Mesendoderm (in vitro differentiated cells): ENCODE measurements at regions not wholly inside any gene's neighbourhood (a gene's known extent, or its start where the extent isn't known, plus 50 kb on each side); places are given as distances from the start of the nearest gene placed in this dataset.
A peak's percentile ranks its signal among the peaks of the same experiment; 100 is the strongest.
"Not testable (repeated sequence)": the region's sequence is repeated elsewhere in the genome, so short reads cannot be mapped to it uniquely, and the experiment has no call there.

Experiments
- DNase-seq: peaks from one replicate; pipeline ENCODE4 v3.0.0; 2013
- H2AK5ac ChIP-seq: 2 replicates; pipeline ENCODE4 v1.6.1; 2013; ENCODE audit warnings: low read length, inconsistent platforms
- H2BK120ac ChIP-seq: 2 replicates; pipeline ENCODE4 v1.6.1; 2013; ENCODE audit warnings: low read depth, mild to moderate bottlenecking, low read length, moderate library complexity, mixed read lengths
- H2BK15ac ChIP-seq: replicated peaks from 2 replicates; pipeline ENCODE4 v1.6.1; 2013; ENCODE audit warnings: low read depth, mild to moderate bottlenecking, moderate library complexity
- H2BK5ac ChIP-seq: 2 replicates; pipeline ENCODE4 v1.6.1; 2013; ENCODE audit warnings: low read length, inconsistent platforms
- H3K18ac ChIP-seq: 2 replicates; pipeline ENCODE4 v1.6.1; 2013; ENCODE audit warnings: mild to moderate bottlenecking, low read length, mixed read lengths
- H3K23ac ChIP-seq: one replicate; pipeline ENCODE4 v1.6.1; 2013; ENCODE audit warnings: low read length
- H3K27ac ChIP-seq: 2 replicates; pipeline ENCODE4 v1.5.1; 2013; ENCODE audit warnings: low read depth, mild to moderate bottlenecking, inconsistent platforms, low read length, moderate library complexity
- H3K27me3 ChIP-seq: 2 replicates; pipeline ENCODE4 v1.6.1; 2013; ENCODE audit warnings: low read length, control low read depth, mild to moderate bottlenecking, inconsistent platforms; ENCODE audit not compliant: insufficient read depth, poor library complexity
- H3K36me3 ChIP-seq: 2 replicates; pipeline ENCODE4 v1.6.1; 2013; ENCODE audit warnings: low read length, inconsistent platforms; ENCODE audit not compliant: control insufficient read depth, insufficient read depth
- H3K4ac ChIP-seq: one replicate; pipeline ENCODE4 v1.6.1; 2013; ENCODE audit warnings: low read depth, mild to moderate bottlenecking, low read length, moderate library complexity
- H3K4me1 ChIP-seq: 2 replicates; pipeline ENCODE4 v1.6.1; 2013; ENCODE audit warnings: low read depth, low read length, inconsistent platforms; ENCODE audit not compliant: control insufficient read depth
- H3K4me2 ChIP-seq: 2 replicates; pipeline ENCODE4 v1.6.1; 2013; ENCODE audit warnings: low read length
- H3K4me3 ChIP-seq: 2 replicates; pipeline ENCODE4 v1.5.1; 2013; ENCODE audit warnings: mild to moderate bottlenecking, low read length
- H3K56ac ChIP-seq: one replicate; pipeline ENCODE4 v1.6.1; 2013; ENCODE audit warnings: low read length
- H3K79me1 ChIP-seq: 2 replicates; pipeline ENCODE4 v1.6.1; 2013; ENCODE audit warnings: low read length, inconsistent platforms
- H3K79me2 ChIP-seq: 2 replicates; pipeline ENCODE4 v1.6.1; 2013; ENCODE audit warnings: mild to moderate bottlenecking, low read length; ENCODE audit not compliant: control insufficient read depth, insufficient read depth
- H3K9ac ChIP-seq: 2 replicates; pipeline ENCODE4 v1.6.1; 2013; ENCODE audit warnings: low read length, inconsistent platforms
- H4K5ac ChIP-seq: one replicate; pipeline ENCODE4 v1.6.1; 2013; ENCODE audit warnings: low read length
- H4K8ac ChIP-seq: one replicate; pipeline ENCODE4 v1.6.1; 2013; ENCODE audit warnings: low read depth, mild to moderate bottlenecking, control low read depth, low read length, moderate library complexity
- WGBS: extraction: QIAGEN DNeasy Blood & Tissue Kit; methylation state at CpG from one replicate; pipeline ENCODE4 v1.1.7; 2013; ENCODE audit warnings: low lambda C conversion rate, missing lambda C conversion rate; ENCODE audit not compliant: insufficient coverage; ENCODE audit errors: extremely low coverage; 5-methylcytosine and 5-hydroxymethylcytosine counted together

- not testable (repeated sequence) for H2BK5ac ChIP-seq, H3K27ac ChIP-seq, H3K4me2 ChIP-seq, H3K4ac ChIP-seq, H3K23ac ChIP-seq, H3K56ac ChIP-seq, H4K5ac ChIP-seq, H3K36me3 ChIP-seq, H3K79me2 ChIP-seq, H3K27me3 ChIP-seq, DNase-seq, H2BK15ac ChIP-seq, H3K79me1 ChIP-seq, H2AK5ac ChIP-seq, H2BK120ac ChIP-seq, H4K8ac ChIP-seq, H3K4me1 ChIP-seq, H3K9ac ChIP-seq, H3K4me3 ChIP-seq, H3K18ac ChIP-seq
- WGBS = no CpG with 5 or more reads among the region's 4 CpGs
These were observed 54.6 kb upstream of the CSRP2 start for GRCh38 chr12:76933392-76933791.

- WGBS = no CpG with 5 or more reads among the region's 2 CpGs
- no peaks in the 10 kb centered on the region for H3K79me2 ChIP-seq
- no peaks in the 10 kb centered on the region for H3K27me3 ChIP-seq
- no peak overlapping the region for H3K4ac ChIP-seq
- H4K5ac ChIP-seq = no peak overlapping the region
- peak; percentile 27 for DNase-seq
- H3K4me3 ChIP-seq = no peak overlapping the region
- no peak overlapping the region for H3K56ac ChIP-seq
- no peak overlapping the region for H2BK120ac ChIP-seq
- no peak overlapping the region for H3K23ac ChIP-seq
- H3K9ac ChIP-seq = no peak overlapping the region
- no peak overlapping the region for H3K18ac ChIP-seq
- H2AK5ac ChIP-seq = no peak overlapping the region
- H2BK5ac ChIP-seq = no peak overlapping the region
- H3K4me2 ChIP-seq = no peak overlapping the region
- no peak overlapping the region for H2BK15ac ChIP-seq
- H3K79me1 ChIP-seq = no peaks in the 10 kb centered on the region
- H3K27ac ChIP-seq = no peak overlapping the region
- no peaks in the 10 kb centered on the region for H3K36me3 ChIP-seq
- H4K8ac ChIP-seq = no peak overlapping the region
- no peaks in the 10 kb centered on the region for H3K4me1 ChIP-seq
These were observed 50.7 kb upstream of the CSRP2 start for GRCh38 chr12:76929499-76929898.
